ENCODE measurements at regions not wholly inside any gene's neighbourhood (a gene's known extent, or its start where the extent isn't known, plus 50 kb on each side); places are given as distances from the start of the nearest gene placed in this dataset.

DNA sequence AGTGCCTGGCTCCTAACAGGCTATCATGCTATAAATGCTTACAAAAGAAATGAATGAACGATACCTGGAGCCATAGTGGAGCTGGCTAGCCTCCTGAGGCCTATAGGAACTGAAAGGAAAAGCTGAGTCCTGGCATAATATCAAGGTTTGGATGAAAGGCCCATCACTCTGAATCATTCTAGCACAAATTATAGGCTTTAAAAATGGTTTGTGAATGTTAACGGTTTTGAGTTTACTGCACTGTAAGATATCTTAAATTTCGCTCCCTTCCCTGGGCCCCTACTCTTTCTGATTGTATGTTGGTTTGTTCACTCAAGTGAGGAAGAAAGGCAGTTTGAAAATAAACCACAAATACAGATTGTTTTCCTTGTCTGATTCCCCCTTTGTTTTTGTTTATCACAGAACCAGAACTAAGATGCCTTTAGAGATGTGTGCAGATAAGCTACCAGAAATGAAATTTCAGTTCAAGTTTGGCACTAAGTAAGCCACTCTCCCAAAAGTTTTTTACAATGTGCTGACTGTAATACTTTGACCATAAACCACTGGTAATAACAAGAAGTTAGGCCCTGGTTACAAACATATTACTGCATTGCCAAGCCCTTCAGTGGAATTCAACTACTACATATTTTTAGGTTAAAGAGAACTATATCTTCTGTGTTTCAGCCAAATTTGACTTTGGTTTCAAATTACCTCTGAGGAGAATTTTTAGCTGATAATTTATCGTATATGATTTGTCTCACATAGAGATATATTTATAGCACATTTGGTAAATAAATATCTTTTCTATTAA is 89.5 kb downstream of the ALX1 start:
- Histone ChIP-seq H3K4me1 (ENCODE audit: control insufficient read depth in 1 of 2, insufficient read depth in 2 of 2, low read depth in 1 of 2, low read length in 1 of 2) (peaks cover 0 to 6% of the 10 kb centered on the region in 2 experiments; a peak in 1 of 4 replicates), H3K4me3 (ENCODE audit: low read depth in 2 of 2, low read length in 1 of 2) (no peak overlapping the region), H4K20me1 (ENCODE audit: insufficient read depth) (no peaks in the 10 kb centered on the region), H3K9me3 (no peaks in the 10 kb centered on the region), H2AFZ (ENCODE audit: low read depth) (no peak overlapping the region), H3K9ac (no peak overlapping the region), H3K9me2 (no peaks in the 10 kb centered on the region; the same call in 1 of the 2 replicates), H3F3A (replicated peaks; ENCODE audit: insufficient read depth) (no peaks in the 10 kb centered on the region), H3K27me3 (ENCODE audit: insufficient read depth) (no peaks in the 10 kb centered on the region), H3K27ac (ENCODE audit: low read depth in 2 of 2, low read length in 1 of 2) (no peak overlapping the region), H3K4me2 (no peak overlapping the region), H3K36me3 (replicated peaks in 1 of 2; ENCODE audit: control insufficient read depth in 1 of 2, insufficient read depth in 2 of 2, low read length in 1 of 2) (no peaks in the 10 kb centered on the region), H3K79me2 (ENCODE audit: insufficient read depth) (no peaks in the 10 kb centered on the region)
- no peak for DNase-seq
- WGBS (ENCODE audit: low lambda C conversion rate), result 61% methylated on average over 4 of the region's 4 CpGs
- CTCF ChIA-PET, result interaction anchor here (1.3 kb wide), 1 partner anchor 16 kb away, joined by 4 read pairs; no protein-coding TSS in a partner anchor
- POLR2A ChIA-PET, result no interaction called here
- no peak for TF ChIP-seq POLR2AphosphoS5 (IDR thresholded peaks at IDR 0.05; ENCODE audit: low read depth, low read length)
- no peak for TF ChIP-seq EP300 (IDR thresholded peaks at IDR 0.05; ENCODE audit: borderline replicate concordance in 1 of 2, low read depth in 1 of 2, low read length in 1 of 2)
- no peak for TF ChIP-seq NRF1 (IDR thresholded peaks at IDR 0.05; ENCODE audit: low read depth, low read length)
- TF ChIP-seq NFIC (IDR thresholded peaks at IDR 0.05; ENCODE audit: borderline replicate concordance), result no peak
- no peak for TF ChIP-seq FOXJ3 (CRISPR knock-in tag; IDR thresholded peaks at IDR 0.05)
- no peak for TF ChIP-seq MXI1 (IDR thresholded peaks at IDR 0.05; ENCODE audit: low read depth, low read length)
- TF ChIP-seq, protein P1, sequence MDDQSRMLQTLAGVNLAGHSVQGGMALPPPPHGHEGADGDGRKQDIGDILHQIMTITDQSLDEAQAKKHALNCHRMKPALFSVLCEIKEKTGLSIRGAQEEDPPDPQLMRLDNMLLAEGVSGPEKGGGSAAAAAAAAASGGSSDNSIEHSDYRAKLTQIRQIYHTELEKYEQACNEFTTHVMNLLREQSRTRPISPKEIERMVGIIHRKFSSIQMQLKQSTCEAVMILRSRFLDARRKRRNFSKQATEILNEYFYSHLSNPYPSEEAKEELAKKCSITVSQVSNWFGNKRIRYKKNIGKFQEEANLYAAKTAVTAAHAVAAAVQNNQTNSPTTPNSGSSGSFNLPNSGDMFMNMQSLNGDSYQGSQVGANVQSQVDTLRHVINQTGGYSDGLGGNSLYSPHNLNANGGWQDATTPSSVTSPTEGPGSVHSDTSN (IDR thresholded peaks at IDR 0.05), result no peak
- no peak for TF ChIP-seq FOXM1 (IDR thresholded peaks at IDR 0.05; ENCODE audit: low read depth)
- TF ChIP-seq, protein P2, sequence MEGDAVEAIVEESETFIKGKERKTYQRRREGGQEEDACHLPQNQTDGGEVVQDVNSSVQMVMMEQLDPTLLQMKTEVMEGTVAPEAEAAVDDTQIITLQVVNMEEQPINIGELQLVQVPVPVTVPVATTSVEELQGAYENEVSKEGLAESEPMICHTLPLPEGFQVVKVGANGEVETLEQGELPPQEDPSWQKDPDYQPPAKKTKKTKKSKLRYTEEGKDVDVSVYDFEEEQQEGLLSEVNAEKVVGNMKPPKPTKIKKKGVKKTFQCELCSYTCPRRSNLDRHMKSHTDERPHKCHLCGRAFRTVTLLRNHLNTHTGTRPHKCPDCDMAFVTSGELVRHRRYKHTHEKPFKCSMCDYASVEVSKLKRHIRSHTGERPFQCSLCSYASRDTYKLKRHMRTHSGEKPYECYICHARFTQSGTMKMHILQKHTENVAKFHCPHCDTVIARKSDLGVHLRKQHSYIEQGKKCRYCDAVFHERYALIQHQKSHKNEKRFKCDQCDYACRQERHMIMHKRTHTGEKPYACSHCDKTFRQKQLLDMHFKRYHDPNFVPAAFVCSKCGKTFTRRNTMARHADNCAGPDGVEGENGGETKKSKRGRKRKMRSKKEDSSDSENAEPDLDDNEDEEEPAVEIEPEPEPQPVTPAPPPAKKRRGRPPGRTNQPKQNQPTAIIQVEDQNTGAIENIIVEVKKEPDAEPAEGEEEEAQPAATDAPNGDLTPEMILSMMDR (IDR thresholded peaks at IDR 0.05), result no peak
- no peak for TF ChIP-seq YY1 (IDR thresholded peaks at IDR 0.05; ENCODE audit: low read depth)
- TF ChIP-seq TAF1 (IDR thresholded peaks at IDR 0.05; ENCODE audit: borderline replicate concordance, low read depth, low read length), result no peak
- no peak for TF ChIP-seq RAD21 (IDR thresholded peaks at IDR 0.05; ENCODE audit: low read length)
- no peak for TF ChIP-seq RCOR1 (IDR thresholded peaks at IDR 0.05; ENCODE audit: low read length)
- TF ChIP-seq EZH2phosphoT487 (IDR thresholded peaks at IDR 0.05; ENCODE audit: borderline replicate concordance, low read depth), result no peak
- TF ChIP-seq CHD2 (IDR thresholded peaks at IDR 0.05; ENCODE audit: low read length, partially characterized antibody), result no peak
